DND-41 (cell line): ENCODE measurements at regions not wholly inside any gene's neighbourhood (a gene's known extent, or its start where the extent isn't known, plus 50 kb on each side); places are given as distances from the start of the nearest gene placed in this dataset.

Experiments
- EZH2 ChIP-seq: IDR thresholded peaks from 3 replicates; pipeline ENCODE4 v1.6.1; 2012; ENCODE audit warnings: borderline replicate concordance, low read depth, mild to moderate bottlenecking, moderate library complexity, low read length, inconsistent platforms; ENCODE audit not compliant: severe bottlenecking
- TF ChIP-seq, protein P1 (sequence below): IDR thresholded peaks from 2 replicates; pipeline ENCODE4 v1.5.1; 2012; ENCODE audit warnings: borderline replicate concordance, low read length, moderate library complexity, mild to moderate bottlenecking; ENCODE audit not compliant: poor library complexity, severe bottlenecking; ENCODE audit errors: extremely low read depth

DNA sequence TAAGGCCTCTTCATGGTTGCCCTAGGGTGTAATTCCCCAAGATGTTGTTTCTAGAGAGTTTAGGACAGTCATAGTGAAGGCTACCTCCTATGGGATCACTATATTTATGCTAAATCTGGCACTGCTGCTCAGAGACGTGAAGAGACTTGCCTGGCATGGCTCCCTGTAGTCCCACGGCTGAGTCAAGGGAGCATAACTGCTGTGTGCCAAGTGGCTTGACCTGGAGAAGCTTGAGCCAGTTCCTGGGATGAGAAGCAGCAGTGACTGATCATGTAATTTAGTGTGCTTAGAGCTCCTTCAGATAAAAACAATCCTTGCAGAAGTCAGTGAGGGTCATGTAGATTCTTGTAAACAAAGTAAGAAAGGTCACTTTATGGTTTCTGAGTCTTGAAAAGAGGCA, 68.9 kb upstream of the TSPAN2 start:
- TF ChIP-seq, protein P1, sequence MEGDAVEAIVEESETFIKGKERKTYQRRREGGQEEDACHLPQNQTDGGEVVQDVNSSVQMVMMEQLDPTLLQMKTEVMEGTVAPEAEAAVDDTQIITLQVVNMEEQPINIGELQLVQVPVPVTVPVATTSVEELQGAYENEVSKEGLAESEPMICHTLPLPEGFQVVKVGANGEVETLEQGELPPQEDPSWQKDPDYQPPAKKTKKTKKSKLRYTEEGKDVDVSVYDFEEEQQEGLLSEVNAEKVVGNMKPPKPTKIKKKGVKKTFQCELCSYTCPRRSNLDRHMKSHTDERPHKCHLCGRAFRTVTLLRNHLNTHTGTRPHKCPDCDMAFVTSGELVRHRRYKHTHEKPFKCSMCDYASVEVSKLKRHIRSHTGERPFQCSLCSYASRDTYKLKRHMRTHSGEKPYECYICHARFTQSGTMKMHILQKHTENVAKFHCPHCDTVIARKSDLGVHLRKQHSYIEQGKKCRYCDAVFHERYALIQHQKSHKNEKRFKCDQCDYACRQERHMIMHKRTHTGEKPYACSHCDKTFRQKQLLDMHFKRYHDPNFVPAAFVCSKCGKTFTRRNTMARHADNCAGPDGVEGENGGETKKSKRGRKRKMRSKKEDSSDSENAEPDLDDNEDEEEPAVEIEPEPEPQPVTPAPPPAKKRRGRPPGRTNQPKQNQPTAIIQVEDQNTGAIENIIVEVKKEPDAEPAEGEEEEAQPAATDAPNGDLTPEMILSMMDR, result no peak
- TF ChIP-seq EZH2, result no peak
